GM19467 (cell line): ENCODE measurements at regions not wholly inside any gene's neighbourhood (a gene's known extent, or its start where the extent isn't known, plus 50 kb on each side); places are given as distances from the start of the nearest gene placed in this dataset.

Experiments used
- ATAC-seq: cut with Tn5 transposase; IDR thresholded peaks from one replicate; pipeline ENCODE4 v1.9.1; 2021; ENCODE audit warnings: mild to moderate bottlenecking, moderate library complexity; ENCODE audit not compliant: unreplicated experiment

- ATAC-seq: no peak
Observed at GRCh38 chr7:52980129-52980528, 55.3 kb upstream of the POM121L12 start.

GRCh38 chr7:52973126-52973525, 62.3 kb upstream of the POM121L12 start:
- ATAC-seq: no peak

GRCh38 chr7:52962402-52963076, 72.9 kb upstream of the POM121L12 start:
- no peak for ATAC-seq

- no peak for ATAC-seq
Observed at GRCh38 chr7:52961084-52961483, 74.3 kb upstream of the POM121L12 start.

- no peak for ATAC-seq
Observed at GRCh38 chr7:52959878-52960660, 75.4 kb upstream of the POM121L12 start.

- ATAC-seq: no peak
Observed at GRCh38 chr7:52959336-52959735, 76.1 kb upstream of the POM121L12 start.

GRCh38 chr7:52958621-52959140, 76.8 kb upstream of the POM121L12 start:
- no peak for ATAC-seq

- ATAC-seq: no peak
Observed at GRCh38 chr7:52956379-52956915, 79.0 kb upstream of the POM121L12 start.

GRCh38 chr7:52955522-52955921, 79.9 kb upstream of the POM121L12 start:
- no peak for ATAC-seq

GRCh38 chr7:52944921-52945320, 90.5 kb upstream of the POM121L12 start:
- ATAC-seq: no peak

GRCh38 chr7:52940481-52940880, 95.0 kb upstream of the POM121L12 start:
- ATAC-seq: no peak

- ATAC-seq: no peak
Observed at GRCh38 chr7:52938455-52939133, 96.8 kb upstream of the POM121L12 start.

GRCh38 chr7:52936750-52937149, 98.7 kb upstream of the POM121L12 start:
- no peak for ATAC-seq

GRCh38 chr7:52928591-52928990, 106.8 kb upstream of the POM121L12 start:
- ATAC-seq: no peak

GRCh38 chr7:52925332-52925731, 110.1 kb upstream of the POM121L12 start:
- ATAC-seq: no peak

GRCh38 chr7:52920977-52921376, 114.5 kb upstream of the POM121L12 start:
- ATAC-seq: no peak

- ATAC-seq: no peak
Observed at GRCh38 chr7:52917982-52918578, 117.4 kb upstream of the POM121L12 start.

GRCh38 chr7:52911795-52912194, 123.6 kb upstream of the POM121L12 start:
- ATAC-seq: no peak

- ATAC-seq: no peak
Observed at GRCh38 chr7:52911326-52911725, 124.1 kb upstream of the POM121L12 start.

GRCh38 chr7:52909935-52910334, 125.5 kb upstream of the POM121L12 start:
- ATAC-seq: no peak

- no peak for ATAC-seq
Observed at GRCh38 chr7:52909131-52909530, 126.3 kb upstream of the POM121L12 start.
